G401.6 (cell line): ENCODE measurements at regions not wholly inside any gene's neighbourhood (a gene's known extent, or its start where the extent isn't known, plus 50 kb on each side); places are given as distances from the start of the nearest gene placed in this dataset.
"Not testable (repeated sequence)": the region's sequence is repeated elsewhere in the genome, so short reads cannot be mapped to it uniquely, and the experiment has no call there.

Experiments used
- FAIRE-seq: peaks from 2 replicates; lab custom pipeline; 2012; peaks lifted over from hg19 to GRCh38; lab: Jason Lieb, UNC

GRCh38 chr22:15583007-15583406, 55.0 kb downstream of the OR11H1 start:
- not testable (repeated sequence) for FAIRE-seq

- not testable (repeated sequence) for FAIRE-seq
These were observed 74.2 kb downstream of the OR11H1 start for GRCh38 chr22:15602199-15602598.

- not testable (repeated sequence) for FAIRE-seq
These were observed 75.1 kb downstream of the OR11H1 start for GRCh38 chr22:15603111-15603510.

- FAIRE-seq: peak; percentile 98
These were observed 76.2 kb downstream of the OR11H1 start for GRCh38 chr22:15604176-15604575.

- not testable (repeated sequence) for FAIRE-seq
These were observed 76.7 kb downstream of the OR11H1 start for GRCh38 chr22:15604679-15605078.

- FAIRE-seq: not testable (repeated sequence)
These were observed 76.9 kb upstream of the POTEH start for GRCh38 chr22:15612906-15613305.

GRCh38 chr22:15615136-15615535, 74.7 kb upstream of the POTEH start:
- FAIRE-seq: not testable (repeated sequence)

GRCh38 chr22:15628224-15628623, 61.6 kb upstream of the POTEH start:
- FAIRE-seq: not testable (repeated sequence)

- not testable (repeated sequence) for FAIRE-seq
These were observed 53.1 kb upstream of the POTEH start for GRCh38 chr22:15636765-15637164.

GRCh38 chr22:15637471-15637870, 52.4 kb upstream of the POTEH start:
- FAIRE-seq: not testable (repeated sequence)

GRCh38 chr22:15637886-15638285, 51.9 kb upstream of the POTEH start:
- not testable (repeated sequence) for FAIRE-seq
